MCF 10A (cell line): ENCODE measurements at regions not wholly inside any gene's neighbourhood (a gene's known extent, or its start where the extent isn't known, plus 50 kb on each side); places are given as distances from the start of the nearest gene placed in this dataset.

ENCODE experiments used
- BruUV-seq: library from RNA; stranded (reverse); fragments of 400-500 nt; replicated peaks from 2 replicates; lab custom pipeline; 2021; lab: Mats Ljungman, UMichigan
- CTCF ChIA-PET: fragments of 300-600 bp; sonication (Branson Sonifier 250); formaldehyde crosslinking; extraction: SDS; loops from one replicate; lab custom pipeline; 2021; ENCODE audit warnings: antibody characterized with exemption, inconsistent platforms; lab: Yijun Ruan, JAX
- POLR2A ChIA-PET: fragments of 300-600, 350-650 bp; sonication (Branson Sonifier 250); formaldehyde crosslinking; extraction: SDS; loops from one replicate; lab custom pipeline; 2020; ENCODE audit warnings: antibody characterized with exemption, inconsistent platforms; lab: Yijun Ruan, JAX
- DNase-seq: peaks from one replicate; pipeline ENCODE4 v3.0.0-alpha.2; 2018; ENCODE audit not compliant: unreplicated experiment
- H3K27ac Mint-ChIP-seq: one replicate; pipeline ENCODE4 v1.8.0; 2022; ENCODE audit warnings: mild to moderate bottlenecking, low read depth, mixed read lengths; ENCODE audit not compliant: unreplicated experiment
- H3K27me3 Mint-ChIP-seq: one replicate; pipeline ENCODE4 v1.8.0; 2022; ENCODE audit warnings: mixed read lengths; ENCODE audit not compliant: insufficient read depth, unreplicated experiment
- H3K36me3 Mint-ChIP-seq: one replicate; pipeline ENCODE4 v1.8.0; 2022; ENCODE audit warnings: mild to moderate bottlenecking, moderate library complexity, mixed read lengths; ENCODE audit not compliant: insufficient read depth, unreplicated experiment
- H3K4me1 Mint-ChIP-seq: one replicate; pipeline ENCODE4 v1.8.0; 2022; ENCODE audit warnings: mixed read lengths; ENCODE audit not compliant: insufficient read depth, unreplicated experiment
- H3K4me3 Mint-ChIP-seq: one replicate; pipeline ENCODE4 v1.8.0; 2022; ENCODE audit warnings: mild to moderate bottlenecking, moderate library complexity, mixed read lengths; ENCODE audit not compliant: unreplicated experiment
- H3K9me3 Mint-ChIP-seq: one replicate; pipeline ENCODE4 v1.8.0; 2022; ENCODE audit warnings: mixed read lengths; ENCODE audit not compliant: unreplicated experiment
- CTCF ChIP-seq: fragments of 200-600 bp; IDR thresholded peaks from one replicate; pipeline ENCODE4 v1.8.0; 2022; ENCODE audit warnings: antibody characterized with exemption, mild to moderate bottlenecking; ENCODE audit not compliant: unreplicated experiment
- intact Hi-C: fragments of 100-400 bp; cut with micrococcal nuclease; formaldehyde crosslinking; loops from 2 replicates; pipeline ENCODE4 v1.14.1; 2022

- Mint-ChIP-seq H3K36me3 (no peaks in the 10 kb centered on the region), H3K27me3 (no peaks in the 10 kb centered on the region), H3K4me3 (no peak overlapping the region), H3K27ac (no peak overlapping the region), H3K4me1 (peaks cover 6% of the 10 kb centered on the region), H3K9me3 (peaks cover 27% of the 10 kb centered on the region)
- no peak for TF ChIP-seq CTCF
- ChIA-PET POLR2A (no interaction called here), CTCF (interaction anchor here (0.6 kb wide), 1 partner anchor 572 kb away, joined by 3 read pairs; no protein-coding TSS in a partner anchor)
- BruUV-seq, result no TSS peak
- no peak for DNase-seq
- intact Hi-C loops, result no loop called here
Measured at GRCh38 chr6:67094431-67094946, 1387.5 kb upstream of the EYS start.

- TF ChIP-seq CTCF, result no peak
- Mint-ChIP-seq H3K36me3 (no peaks in the 10 kb centered on the region), H3K27ac (no peak overlapping the region), H3K9me3 (peaks cover 8% of the 10 kb centered on the region), H3K4me1 (no peaks in the 10 kb centered on the region), H3K27me3 (no peaks in the 10 kb centered on the region), H3K4me3 (no peak overlapping the region)
- ChIA-PET CTCF (interaction anchor here (0.5 to 0.7 kb wide), 2 partner anchors 783 to 876 kb away, joined by 3 read pairs; no protein-coding TSS in a partner anchor), POLR2A (no interaction called here)
- DNase-seq, result no peak
- BruUV-seq, result no TSS peak
- intact Hi-C loops, result no loop called here
Measured at GRCh38 chr6:67073938-67074337, 1366.9 kb upstream of the EYS start.

- DNase-seq, result no peak
- intact Hi-C loops, result loop anchor here (10.0 kb wide), 1 partner anchor 1156 kb away; no protein-coding TSS in a partner anchor
- ChIA-PET POLR2A (no interaction called here), CTCF (no interaction called here)
- Mint-ChIP-seq H3K9me3 (peaks cover 8% of the 10 kb centered on the region), H3K4me1 (no peaks in the 10 kb centered on the region), H3K4me3 (no peak overlapping the region), H3K27me3 (no peaks in the 10 kb centered on the region), H3K36me3 (no peaks in the 10 kb centered on the region), H3K27ac (no peak overlapping the region)
- BruUV-seq, result no TSS peak
- no peak for TF ChIP-seq CTCF
Measured at GRCh38 chr6:67068781-67069180, 1361.8 kb upstream of the EYS start.

GRCh38 chr6:67064323-67064722 is 1357.3 kb upstream of the EYS start:
- H3K36me3 Mint-ChIP-seq, result peaks cover 6% of the 10 kb centered on the region
- intact Hi-C loops, result loop anchor here (10.0 kb wide), 1 partner anchor 1160 kb away; no protein-coding TSS in a partner anchor
- no TSS peak for BruUV-seq
- TF ChIP-seq CTCF, result no peak
- no peak overlapping the region for H3K4me3 Mint-ChIP-seq
- CTCF ChIA-PET, result no interaction called here
- no peaks in the 10 kb centered on the region for H3K27me3 Mint-ChIP-seq
- no peaks in the 10 kb centered on the region for H3K4me1 Mint-ChIP-seq
- POLR2A ChIA-PET, result no interaction called here
- peaks cover 9% of the 10 kb centered on the region for H3K9me3 Mint-ChIP-seq
- DNase-seq, result no peak
- H3K27ac Mint-ChIP-seq, result peak overlapping the region; percentile 46
